ENCODE measurements at regions not wholly inside any gene's neighbourhood (a gene's known extent, or its start where the extent isn't known, plus 50 kb on each side); places are given as distances from the start of the nearest gene placed in this dataset.

DNA sequence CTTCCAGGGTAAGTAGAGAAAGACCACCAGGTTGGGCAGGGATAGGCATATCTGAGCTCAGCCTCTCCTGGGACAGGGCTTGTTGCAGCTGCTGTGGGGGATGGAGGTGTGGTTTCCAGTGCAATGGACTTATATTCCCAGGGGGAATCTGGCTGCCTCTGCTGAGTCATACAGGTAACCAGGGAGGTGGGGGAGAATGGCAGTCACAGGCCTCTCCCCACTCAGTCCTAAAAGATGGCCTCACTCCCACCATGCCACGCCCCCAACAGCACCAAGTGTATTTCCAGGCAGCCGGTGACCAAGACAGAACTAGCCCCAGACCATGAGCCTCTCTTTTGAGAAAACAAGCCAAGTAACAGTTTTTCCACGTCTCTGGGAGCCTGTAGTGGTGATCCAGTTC is 1240.7 kb downstream of the BRINP3 start:
- TF ChIP-seq POLR2AphosphoS5 (IDR thresholded peaks at IDR 0.05; ENCODE audit: low read depth) (no peak), EZH2 (IDR thresholded peaks at IDR 0.05; ENCODE audit: low read depth, unreplicated experiment) (no peak), JUNB (IDR thresholded peaks at IDR 0.05; ENCODE audit: unreplicated experiment) (no peak), EZH2phosphoT487 (IDR thresholded peaks at IDR 0.05; ENCODE audit: unreplicated experiment) (no peak), CREB1 (CRISPR knock-in tag; IDR thresholded peaks at IDR 0.05; ENCODE audit: low read depth) (no peak), NANOG (IDR thresholded peaks at IDR 0.05; ENCODE audit: borderline replicate concordance) (no peak), STAT1 (IDR thresholded peaks at IDR 0.05; ENCODE audit: unreplicated experiment) (no peak), ZNF331 (CRISPR knock-in tag; IDR thresholded peaks at IDR 0.05; ENCODE audit: low read depth) (no peak), ZNF114 (CRISPR knock-in tag; IDR thresholded peaks at IDR 0.05) (no peak)
- TF ChIP-seq, protein P1, sequence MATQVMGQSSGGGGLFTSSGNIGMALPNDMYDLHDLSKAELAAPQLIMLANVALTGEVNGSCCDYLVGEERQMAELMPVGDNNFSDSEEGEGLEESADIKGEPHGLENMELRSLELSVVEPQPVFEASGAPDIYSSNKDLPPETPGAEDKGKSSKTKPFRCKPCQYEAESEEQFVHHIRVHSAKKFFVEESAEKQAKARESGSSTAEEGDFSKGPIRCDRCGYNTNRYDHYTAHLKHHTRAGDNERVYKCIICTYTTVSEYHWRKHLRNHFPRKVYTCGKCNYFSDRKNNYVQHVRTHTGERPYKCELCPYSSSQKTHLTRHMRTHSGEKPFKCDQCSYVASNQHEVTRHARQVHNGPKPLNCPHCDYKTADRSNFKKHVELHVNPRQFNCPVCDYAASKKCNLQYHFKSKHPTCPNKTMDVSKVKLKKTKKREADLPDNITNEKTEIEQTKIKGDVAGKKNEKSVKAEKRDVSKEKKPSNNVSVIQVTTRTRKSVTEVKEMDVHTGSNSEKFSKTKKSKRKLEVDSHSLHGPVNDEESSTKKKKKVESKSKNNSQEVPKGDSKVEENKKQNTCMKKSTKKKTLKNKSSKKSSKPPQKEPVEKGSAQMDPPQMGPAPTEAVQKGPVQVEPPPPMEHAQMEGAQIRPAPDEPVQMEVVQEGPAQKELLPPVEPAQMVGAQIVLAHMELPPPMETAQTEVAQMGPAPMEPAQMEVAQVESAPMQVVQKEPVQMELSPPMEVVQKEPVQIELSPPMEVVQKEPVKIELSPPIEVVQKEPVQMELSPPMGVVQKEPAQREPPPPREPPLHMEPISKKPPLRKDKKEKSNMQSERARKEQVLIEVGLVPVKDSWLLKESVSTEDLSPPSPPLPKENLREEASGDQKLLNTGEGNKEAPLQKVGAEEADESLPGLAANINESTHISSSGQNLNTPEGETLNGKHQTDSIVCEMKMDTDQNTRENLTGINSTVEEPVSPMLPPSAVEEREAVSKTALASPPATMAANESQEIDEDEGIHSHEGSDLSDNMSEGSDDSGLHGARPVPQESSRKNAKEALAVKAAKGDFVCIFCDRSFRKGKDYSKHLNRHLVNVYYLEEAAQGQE (IDR thresholded peaks at IDR 0.05; ENCODE audit: unreplicated experiment), result no peak
- TF ChIP-seq, protein P2, sequence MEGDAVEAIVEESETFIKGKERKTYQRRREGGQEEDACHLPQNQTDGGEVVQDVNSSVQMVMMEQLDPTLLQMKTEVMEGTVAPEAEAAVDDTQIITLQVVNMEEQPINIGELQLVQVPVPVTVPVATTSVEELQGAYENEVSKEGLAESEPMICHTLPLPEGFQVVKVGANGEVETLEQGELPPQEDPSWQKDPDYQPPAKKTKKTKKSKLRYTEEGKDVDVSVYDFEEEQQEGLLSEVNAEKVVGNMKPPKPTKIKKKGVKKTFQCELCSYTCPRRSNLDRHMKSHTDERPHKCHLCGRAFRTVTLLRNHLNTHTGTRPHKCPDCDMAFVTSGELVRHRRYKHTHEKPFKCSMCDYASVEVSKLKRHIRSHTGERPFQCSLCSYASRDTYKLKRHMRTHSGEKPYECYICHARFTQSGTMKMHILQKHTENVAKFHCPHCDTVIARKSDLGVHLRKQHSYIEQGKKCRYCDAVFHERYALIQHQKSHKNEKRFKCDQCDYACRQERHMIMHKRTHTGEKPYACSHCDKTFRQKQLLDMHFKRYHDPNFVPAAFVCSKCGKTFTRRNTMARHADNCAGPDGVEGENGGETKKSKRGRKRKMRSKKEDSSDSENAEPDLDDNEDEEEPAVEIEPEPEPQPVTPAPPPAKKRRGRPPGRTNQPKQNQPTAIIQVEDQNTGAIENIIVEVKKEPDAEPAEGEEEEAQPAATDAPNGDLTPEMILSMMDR (conservative IDR thresholded peaks at IDR 0.05; ENCODE audit: low read depth in 2 of 2), result no peak
- TF ChIP-seq, protein P3, sequence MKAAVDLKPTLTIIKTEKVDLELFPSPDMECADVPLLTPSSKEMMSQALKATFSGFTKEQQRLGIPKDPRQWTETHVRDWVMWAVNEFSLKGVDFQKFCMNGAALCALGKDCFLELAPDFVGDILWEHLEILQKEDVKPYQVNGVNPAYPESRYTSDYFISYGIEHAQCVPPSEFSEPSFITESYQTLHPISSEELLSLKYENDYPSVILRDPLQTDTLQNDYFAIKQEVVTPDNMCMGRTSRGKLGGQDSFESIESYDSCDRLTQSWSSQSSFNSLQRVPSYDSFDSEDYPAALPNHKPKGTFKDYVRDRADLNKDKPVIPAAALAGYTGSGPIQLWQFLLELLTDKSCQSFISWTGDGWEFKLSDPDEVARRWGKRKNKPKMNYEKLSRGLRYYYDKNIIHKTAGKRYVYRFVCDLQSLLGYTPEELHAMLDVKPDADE (IDR thresholded peaks at IDR 0.05), result no peak
- TF ChIP-seq, protein P4, sequence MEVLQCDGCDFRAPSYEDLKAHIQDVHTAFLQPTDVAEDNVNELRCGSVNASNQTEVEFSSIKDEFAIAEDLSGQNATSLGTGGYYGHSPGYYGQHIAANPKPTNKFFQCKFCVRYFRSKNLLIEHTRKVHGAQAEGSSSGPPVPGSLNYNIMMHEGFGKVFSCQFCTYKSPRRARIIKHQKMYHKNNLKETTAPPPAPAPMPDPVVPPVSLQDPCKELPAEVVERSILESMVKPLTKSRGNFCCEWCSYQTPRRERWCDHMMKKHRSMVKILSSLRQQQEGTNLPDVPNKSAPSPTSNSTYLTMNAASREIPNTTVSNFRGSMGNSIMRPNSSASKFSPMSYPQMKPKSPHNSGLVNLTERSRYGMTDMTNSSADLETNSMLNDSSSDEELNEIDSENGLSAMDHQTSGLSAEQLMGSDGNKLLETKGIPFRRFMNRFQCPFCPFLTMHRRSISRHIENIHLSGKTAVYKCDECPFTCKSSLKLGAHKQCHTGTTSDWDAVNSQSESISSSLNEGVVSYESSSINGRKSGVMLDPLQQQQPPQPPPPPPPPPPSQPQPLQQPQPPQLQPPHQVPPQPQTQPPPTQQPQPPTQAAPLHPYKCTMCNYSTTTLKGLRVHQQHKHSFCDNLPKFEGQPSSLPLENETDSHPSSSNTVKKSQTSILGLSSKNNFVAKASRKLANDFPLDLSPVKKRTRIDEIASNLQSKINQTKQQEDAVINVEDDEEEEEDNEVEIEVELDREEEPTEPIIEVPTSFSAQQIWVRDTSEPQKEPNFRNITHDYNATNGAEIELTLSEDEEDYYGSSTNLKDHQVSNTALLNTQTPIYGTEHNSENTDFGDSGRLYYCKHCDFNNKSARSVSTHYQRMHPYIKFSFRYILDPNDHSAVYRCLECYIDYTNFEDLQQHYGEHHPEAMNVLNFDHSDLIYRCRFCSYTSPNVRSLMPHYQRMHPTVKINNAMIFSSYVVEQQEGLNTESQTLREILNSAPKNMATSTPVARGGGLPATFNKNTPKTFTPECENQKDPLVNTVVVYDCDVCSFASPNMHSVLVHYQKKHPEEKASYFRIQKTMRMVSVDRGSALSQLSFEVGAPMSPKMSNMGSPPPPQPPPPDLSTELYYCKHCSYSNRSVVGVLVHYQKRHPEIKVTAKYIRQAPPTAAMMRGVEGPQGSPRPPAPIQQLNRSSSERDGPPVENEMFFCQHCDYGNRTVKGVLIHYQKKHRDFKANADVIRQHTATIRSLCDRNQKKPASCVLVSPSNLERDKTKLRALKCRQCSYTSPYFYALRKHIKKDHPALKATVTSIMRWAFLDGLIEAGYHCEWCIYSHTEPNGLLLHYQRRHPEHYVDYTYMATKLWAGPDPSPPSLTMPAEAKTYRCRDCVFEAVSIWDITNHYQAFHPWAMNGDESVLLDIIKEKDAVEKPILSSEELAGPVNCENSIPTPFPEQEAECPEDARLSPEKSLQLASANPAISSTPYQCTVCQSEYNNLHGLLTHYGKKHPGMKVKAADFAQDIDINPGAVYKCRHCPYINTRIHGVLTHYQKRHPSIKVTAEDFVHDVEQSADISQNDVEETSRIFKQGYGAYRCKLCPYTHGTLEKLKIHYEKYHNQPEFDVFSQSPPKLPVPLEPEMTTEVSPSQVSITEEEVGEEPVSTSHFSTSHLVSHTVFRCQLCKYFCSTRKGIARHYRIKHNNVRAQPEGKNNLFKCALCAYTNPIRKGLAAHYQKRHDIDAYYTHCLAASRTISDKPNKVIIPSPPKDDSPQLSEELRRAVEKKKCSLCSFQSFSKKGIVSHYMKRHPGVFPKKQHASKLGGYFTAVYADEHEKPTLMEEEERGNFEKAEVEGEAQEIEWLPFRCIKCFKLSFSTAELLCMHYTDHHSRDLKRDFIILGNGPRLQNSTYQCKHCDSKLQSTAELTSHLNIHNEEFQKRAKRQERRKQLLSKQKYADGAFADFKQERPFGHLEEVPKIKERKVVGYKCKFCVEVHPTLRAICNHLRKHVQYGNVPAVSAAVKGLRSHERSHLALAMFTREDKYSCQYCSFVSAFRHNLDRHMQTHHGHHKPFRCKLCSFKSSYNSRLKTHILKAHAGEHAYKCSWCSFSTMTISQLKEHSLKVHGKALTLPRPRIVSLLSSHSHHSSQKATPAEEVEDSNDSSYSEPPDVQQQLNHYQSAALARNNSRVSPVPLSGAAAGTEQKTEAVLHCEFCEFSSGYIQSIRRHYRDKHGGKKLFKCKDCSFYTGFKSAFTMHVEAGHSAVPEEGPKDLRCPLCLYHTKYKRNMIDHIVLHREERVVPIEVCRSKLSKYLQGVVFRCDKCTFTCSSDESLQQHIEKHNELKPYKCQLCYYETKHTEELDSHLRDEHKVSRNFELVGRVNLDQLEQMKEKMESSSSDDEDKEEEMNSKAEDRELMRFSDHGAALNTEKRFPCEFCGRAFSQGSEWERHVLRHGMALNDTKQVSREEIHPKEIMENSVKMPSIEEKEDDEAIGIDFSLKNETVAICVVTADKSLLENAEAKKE (CRISPR knock-in tag; IDR thresholded peaks at IDR 0.05), result no peak

Data from GM23338 (cell line).